ENCODE measurements at regions not wholly inside any gene's neighbourhood (a gene's known extent, or its start where the extent isn't known, plus 50 kb on each side); places are given as distances from the start of the nearest gene placed in this dataset.
"Not testable (repeated sequence)": the region's sequence is repeated elsewhere in the genome, so short reads cannot be mapped to it uniquely, and the experiment has no call there.

- CTCF ChIA-PET (ENCODE audit: low intra/inter-chr PET ratio); BruUV-seq (replicated peaks); H3K9me1 ChIP-seq (ENCODE audit: control insufficient read depth, insufficient read depth, low read length); H3K4me3 ChIP-seq; H2AFZ ChIP-seq (ENCODE audit: low read depth, low read length); in situ Hi-C loops (cut with MboI); POLR2A ChIA-PET; H4K20me1 ChIP-seq (replicated peaks; ENCODE audit: control insufficient read depth, insufficient read depth, low read length); H3K36me3 ChIP-seq (ENCODE audit: control insufficient read depth, insufficient read depth, low read length); H3K79me2 ChIP-seq (ENCODE audit: control insufficient read depth, insufficient read depth, low read length); H3K27ac ChIP-seq (ENCODE audit: extremely low read depth, low read depth, low read length); H3K9me3 ChIP-seq (replicated peaks; ENCODE audit: control insufficient read depth, insufficient read depth, low read depth, low read length); ATAC-seq; intact Hi-C loops (cut with micrococcal nuclease); H3K4me2 ChIP-seq (ENCODE audit: insufficient read depth, low read length); FAIRE-seq; DNase-seq (ENCODE audit: extremely low read depth in 1 of 4, low spot score in 3 of 4); H3K9ac ChIP-seq (ENCODE audit: insufficient read depth in 1 of 2, low read depth in 2 of 2, low read length in 2 of 2); H3K27me3 ChIP-seq (ENCODE audit: control insufficient read depth in 2 of 2, insufficient read depth in 2 of 2, low read length in 2 of 2): not testable (repeated sequence)
- peaks cover 0 to 14% of the 10 kb centered on the region in 2 experiments; a peak in 2 of 5 replicates for H3K4me1 ChIP-seq (replicated peaks in 1 of 2; ENCODE audit: control insufficient read depth in 2 of 2, insufficient read depth in 2 of 2, low read length in 2 of 2)
- WGBS (ENCODE audit: insufficient coverage, low coverage, missing lambda C conversion rate), result 12% methylated on average over 13 of the region's 13 CpGs
Measured at GRCh38 chr9:63820882-63821281, 1464.1 kb downstream of the FOXD4L5 start.

GRCh38 chr9:63820383-63820782 is 1464.6 kb downstream of the FOXD4L5 start:
- H3K9me3 ChIP-seq (replicated peaks; ENCODE audit: control insufficient read depth, insufficient read depth, low read depth, low read length); BruUV-seq (replicated peaks); in situ Hi-C loops (cut with MboI); DNase-seq (ENCODE audit: extremely low read depth in 1 of 4, low spot score in 3 of 4); H3K79me2 ChIP-seq (ENCODE audit: control insufficient read depth, insufficient read depth, low read length); FAIRE-seq; ATAC-seq; H3K36me3 ChIP-seq (ENCODE audit: control insufficient read depth, insufficient read depth, low read length); H4K20me1 ChIP-seq (replicated peaks; ENCODE audit: control insufficient read depth, insufficient read depth, low read length); H3K9me1 ChIP-seq (ENCODE audit: control insufficient read depth, insufficient read depth, low read length); intact Hi-C loops (cut with micrococcal nuclease); H3K4me2 ChIP-seq (ENCODE audit: insufficient read depth, low read length); CTCF ChIA-PET (ENCODE audit: low intra/inter-chr PET ratio); H3K4me3 ChIP-seq; POLR2A ChIA-PET; H3K27ac ChIP-seq (ENCODE audit: extremely low read depth, low read depth, low read length); H3K27me3 ChIP-seq (ENCODE audit: control insufficient read depth in 2 of 2, insufficient read depth in 2 of 2, low read length in 2 of 2); H2AFZ ChIP-seq (ENCODE audit: low read depth, low read length); H3K9ac ChIP-seq (ENCODE audit: insufficient read depth in 1 of 2, low read depth in 2 of 2, low read length in 2 of 2): not testable (repeated sequence)
- peaks cover 0 to 14% of the 10 kb centered on the region in 2 experiments; a peak in 2 of 5 replicates for H3K4me1 ChIP-seq (replicated peaks in 1 of 2; ENCODE audit: control insufficient read depth in 2 of 2, insufficient read depth in 2 of 2, low read length in 2 of 2)
- 16% methylated on average over 3 of the region's 3 CpGs for WGBS (ENCODE audit: insufficient coverage, low coverage, missing lambda C conversion rate)
